AG04449 (cell line): ENCODE measurements at regions not wholly inside any gene's neighbourhood (a gene's known extent, or its start where the extent isn't known, plus 50 kb on each side); places are given as distances from the start of the nearest gene placed in this dataset.

Experiments used
- CTCF ChIA-PET: fragments of 350-600 bp; formaldehyde crosslinking; extraction: SDS; loops from one replicate; lab custom pipeline; 2021; ENCODE audit warnings: antibody characterized with exemption; lab: Yijun Ruan, JAX
- POLR2A ChIA-PET: fragments of 400-600, 350-600 bp; formaldehyde crosslinking; extraction: SDS; loops from one replicate; lab custom pipeline; 2020; ENCODE audit warnings: antibody characterized with exemption, inconsistent platforms; lab: Yijun Ruan, JAX
- DNase-seq: peaks from one replicate; pipeline ENCODE4 v3.0.0-alpha.2; 2010; ENCODE audit warnings: low read depth, low spot score
- H3K4me3 ChIP-seq: 2 replicates; pipeline ENCODE4 v1.5.1; 2011; ENCODE audit warnings: low read depth, mild to moderate bottlenecking, control low read depth, low read length
- TF ChIP-seq, protein P1 (sequence below): IDR thresholded peaks from one replicate; pipeline ENCODE4 v1.5.1; 2011; ENCODE audit warnings: mild to moderate bottlenecking, moderate library complexity, low read length, control low read depth, inconsistent platforms; ENCODE audit not compliant: insufficient read depth; ENCODE audit errors: missing control alignments

DNA sequence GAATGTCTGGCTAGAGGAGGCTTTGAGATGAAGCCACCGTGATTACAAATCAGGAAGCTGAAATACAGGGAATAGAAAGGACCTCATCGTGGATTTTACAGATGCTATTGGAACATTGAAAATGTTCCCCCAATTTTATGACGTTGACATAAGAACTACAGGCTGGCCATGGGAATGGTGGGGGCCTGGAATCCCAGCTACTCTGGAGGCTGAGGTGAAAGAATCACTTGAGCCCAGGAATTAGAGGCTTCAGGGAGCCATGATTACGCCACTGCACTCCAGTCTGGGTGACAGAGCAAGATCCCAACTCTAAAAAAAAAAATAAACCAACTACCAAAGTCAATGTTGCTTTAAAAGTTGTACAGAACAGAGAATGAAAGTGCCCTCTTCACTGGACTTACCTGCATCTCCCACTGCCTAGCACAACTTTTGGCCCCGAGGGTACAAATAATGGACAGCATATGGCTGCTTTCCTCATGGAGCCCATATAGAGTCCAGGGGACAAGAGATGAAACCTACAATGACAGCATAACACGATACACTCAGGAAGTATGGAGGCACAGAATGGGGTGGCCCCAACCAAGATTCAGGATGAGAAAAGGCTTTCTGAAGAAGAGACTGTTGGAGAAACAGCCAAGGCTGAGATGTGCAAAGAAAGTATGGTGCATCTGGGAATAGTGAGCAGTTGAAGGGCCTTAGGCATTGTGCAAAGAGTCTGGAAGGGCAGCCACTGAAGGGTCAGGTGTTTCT is 254.8 kb downstream of the MYCN start:
- TF ChIP-seq, protein P1, sequence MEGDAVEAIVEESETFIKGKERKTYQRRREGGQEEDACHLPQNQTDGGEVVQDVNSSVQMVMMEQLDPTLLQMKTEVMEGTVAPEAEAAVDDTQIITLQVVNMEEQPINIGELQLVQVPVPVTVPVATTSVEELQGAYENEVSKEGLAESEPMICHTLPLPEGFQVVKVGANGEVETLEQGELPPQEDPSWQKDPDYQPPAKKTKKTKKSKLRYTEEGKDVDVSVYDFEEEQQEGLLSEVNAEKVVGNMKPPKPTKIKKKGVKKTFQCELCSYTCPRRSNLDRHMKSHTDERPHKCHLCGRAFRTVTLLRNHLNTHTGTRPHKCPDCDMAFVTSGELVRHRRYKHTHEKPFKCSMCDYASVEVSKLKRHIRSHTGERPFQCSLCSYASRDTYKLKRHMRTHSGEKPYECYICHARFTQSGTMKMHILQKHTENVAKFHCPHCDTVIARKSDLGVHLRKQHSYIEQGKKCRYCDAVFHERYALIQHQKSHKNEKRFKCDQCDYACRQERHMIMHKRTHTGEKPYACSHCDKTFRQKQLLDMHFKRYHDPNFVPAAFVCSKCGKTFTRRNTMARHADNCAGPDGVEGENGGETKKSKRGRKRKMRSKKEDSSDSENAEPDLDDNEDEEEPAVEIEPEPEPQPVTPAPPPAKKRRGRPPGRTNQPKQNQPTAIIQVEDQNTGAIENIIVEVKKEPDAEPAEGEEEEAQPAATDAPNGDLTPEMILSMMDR: no peak
- CTCF ChIA-PET: no interaction called here
- no peak overlapping the region for H3K4me3 ChIP-seq
- POLR2A ChIA-PET: no interaction called here
- no peak for DNase-seq

DNA sequence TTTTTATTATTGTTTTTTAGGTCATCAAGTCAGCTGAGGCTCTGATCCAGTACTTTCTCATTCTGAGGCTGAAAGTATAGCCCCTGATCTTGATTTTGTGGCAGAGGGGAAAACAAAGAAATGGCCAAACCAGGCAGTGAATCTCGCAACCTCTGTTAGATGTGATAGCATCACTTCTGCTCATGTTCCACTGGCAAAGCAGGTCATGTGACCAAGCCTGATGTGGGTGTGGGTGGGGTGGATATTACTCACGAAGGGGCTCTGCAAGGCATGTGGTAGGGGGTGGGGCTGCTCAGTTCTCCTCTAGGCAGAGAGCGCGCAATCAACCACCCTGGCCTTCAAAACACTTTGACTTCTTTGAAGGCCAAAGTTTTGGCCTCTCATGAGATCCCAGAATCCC is 254.2 kb downstream of the MYCN start:
- H3K4me3 ChIP-seq: no peak overlapping the region
- TF ChIP-seq, protein P1: no peak
- DNase-seq: no peak
- ChIA-PET CTCF (no interaction called here), POLR2A (no interaction called here)

DNA sequence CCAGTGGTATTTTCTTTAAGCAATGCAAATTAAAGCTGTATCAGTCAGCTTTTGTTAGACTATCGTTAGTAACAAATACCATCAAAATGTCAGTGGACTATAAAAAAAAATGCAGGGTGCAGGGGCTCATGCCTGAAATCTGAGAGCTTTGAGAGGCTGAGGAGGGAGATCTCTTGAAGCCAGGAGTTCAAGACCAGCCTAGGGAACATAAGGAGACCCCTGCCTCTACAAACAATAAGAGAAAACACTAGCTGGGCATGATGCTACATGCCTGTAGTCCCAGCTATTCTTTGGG is 253.7 kb downstream of the MYCN start:
- CTCF ChIA-PET: interaction anchor here (0.5 kb wide), 1 partner anchor 324 kb away, joined by 3 read pairs; no protein-coding TSS in a partner anchor
- POLR2A ChIA-PET: no interaction called here
- no peak overlapping the region for H3K4me3 ChIP-seq
- TF ChIP-seq, protein P1: no peak
- no peak for DNase-seq

DNA sequence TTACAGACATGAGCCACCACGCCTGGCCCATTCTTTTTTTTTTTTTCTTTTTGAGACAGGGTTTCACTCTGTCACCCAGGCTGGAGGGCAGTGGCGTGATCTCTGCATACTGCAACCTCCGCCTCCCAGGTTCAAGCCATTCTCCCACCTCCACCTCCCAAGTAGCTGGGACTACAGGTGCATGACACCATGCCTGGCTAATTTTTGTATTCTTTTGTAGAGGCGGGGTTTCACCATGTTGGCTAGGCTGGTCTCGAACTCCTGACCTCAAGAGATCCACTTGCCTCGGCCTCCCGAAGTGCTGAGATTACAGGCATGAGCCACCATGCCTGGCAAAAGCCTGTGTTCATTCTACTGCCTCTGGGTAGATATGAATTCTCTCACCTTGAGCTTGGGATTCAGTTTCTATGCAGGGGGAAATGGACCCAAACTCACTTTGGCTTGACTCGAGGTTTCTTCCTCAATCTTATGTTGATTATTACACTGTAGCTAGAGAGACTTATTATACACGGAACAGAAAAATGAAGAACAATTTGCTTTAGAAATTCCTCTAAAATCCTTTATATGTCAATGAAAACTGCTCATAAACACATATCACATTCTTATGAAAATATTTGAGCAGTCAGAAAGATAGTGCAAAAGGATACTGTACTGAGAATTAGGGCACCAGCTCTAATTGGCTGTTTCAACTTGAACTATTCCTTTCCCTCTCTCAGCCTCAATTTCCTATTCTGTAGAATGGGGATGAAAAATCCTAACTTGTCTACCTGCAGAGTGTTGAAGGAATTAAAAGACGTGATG is 252.3 kb downstream of the MYCN start:
- POLR2A ChIA-PET: no interaction called here
- TF ChIP-seq, protein P1: no peak
- no peak for DNase-seq
- CTCF ChIA-PET: no interaction called here
- H3K4me3 ChIP-seq: no peak overlapping the region

DNA sequence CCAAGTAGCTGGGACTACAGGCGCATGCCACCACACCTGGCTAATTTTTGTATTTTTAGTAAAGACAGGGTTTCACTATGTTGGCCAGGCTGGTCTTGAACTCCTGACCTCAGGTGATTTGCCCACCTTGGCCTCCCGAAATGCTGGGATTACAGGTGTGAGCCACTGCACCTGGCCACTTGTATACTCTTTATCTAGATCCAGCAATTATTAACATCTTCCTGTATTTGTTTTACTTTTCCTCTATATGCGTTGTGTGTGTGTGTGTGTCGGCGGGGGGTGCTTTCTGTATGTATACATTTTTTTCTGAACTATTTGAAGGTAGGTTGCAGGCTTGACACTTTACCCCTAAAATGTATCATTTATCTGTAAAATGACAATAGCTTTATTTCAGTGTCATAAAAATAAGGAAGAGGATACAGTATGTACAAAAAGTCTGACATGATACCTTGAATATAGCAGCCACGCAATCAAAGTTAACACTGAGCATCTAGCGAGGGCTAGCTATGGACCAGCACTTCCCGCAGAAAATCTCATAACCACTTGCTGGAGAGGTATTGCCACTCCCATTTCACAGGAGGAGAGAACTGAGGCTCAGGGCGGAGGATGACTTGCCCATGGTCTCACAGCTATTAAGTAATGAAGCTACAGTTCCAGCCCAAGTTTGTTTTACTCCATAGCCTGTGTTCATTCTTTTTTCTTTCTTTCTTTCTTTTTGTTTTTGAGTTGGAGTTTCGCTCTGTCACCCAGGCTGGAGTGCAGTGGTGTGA is 251.3 kb downstream of the MYCN start:
- TF ChIP-seq, protein P1: no peak
- DNase-seq: no peak
- ChIA-PET POLR2A (no interaction called here), CTCF (no interaction called here)
- H3K4me3 ChIP-seq: no peak overlapping the region
